AG10803 (cell line): ENCODE measurements at regions not wholly inside any gene's neighbourhood (a gene's known extent, or its start where the extent isn't known, plus 50 kb on each side); places are given as distances from the start of the nearest gene placed in this dataset.
"Not testable (repeated sequence)": the region's sequence is repeated elsewhere in the genome, so short reads cannot be mapped to it uniquely, and the experiment has no call there.

Source experiments
- DNase-seq: peaks from one replicate; pipeline ENCODE4 v3.0.0; 2010; ENCODE audit warnings: low read depth
- H3K4me3 ChIP-seq: 2 replicates; pipeline ENCODE4 v1.5.1; 2011; ENCODE audit warnings: mild to moderate bottlenecking, low read length, control low read depth
- CTCF ChIP-seq: conservative IDR thresholded peaks from 2 replicates; pipeline ENCODE4 v1.5.1; 2011; ENCODE audit warnings: mild to moderate bottlenecking, low read length, control low read depth, inconsistent platforms

DNA sequence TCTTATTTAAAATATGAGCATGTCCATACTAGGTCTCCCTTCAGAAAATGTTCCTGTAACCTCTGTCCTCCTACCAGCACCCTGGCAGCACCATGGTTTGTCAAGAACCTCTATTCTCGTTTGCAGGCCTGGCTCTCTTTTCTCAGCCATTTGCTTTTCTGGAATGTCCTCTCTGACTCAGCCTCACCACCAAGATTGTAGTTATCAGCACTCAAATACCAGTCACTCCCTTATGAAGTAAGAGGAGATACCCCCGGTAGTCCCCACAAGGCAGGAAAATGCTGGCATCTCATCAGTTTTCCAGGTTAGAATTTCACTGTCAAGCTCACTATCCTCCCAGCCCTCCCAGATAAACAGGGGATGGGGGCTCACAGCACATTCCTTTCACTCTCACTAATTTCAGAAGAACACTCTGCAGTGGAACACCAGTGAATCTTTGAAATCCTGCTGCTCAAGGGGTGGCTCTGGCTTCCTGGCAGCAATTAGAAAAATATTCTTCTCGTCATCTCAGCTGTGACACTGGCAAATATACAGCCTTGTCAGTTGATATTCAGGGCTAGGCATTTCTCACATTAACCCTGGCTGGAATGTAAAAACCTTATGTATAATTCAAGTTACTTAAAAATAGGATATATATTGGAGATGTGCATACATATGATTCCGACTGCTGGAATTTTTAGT is 129.2 kb downstream of the TBX18 start:
- no peak for TF ChIP-seq CTCF
- no peak overlapping the region for H3K4me3 ChIP-seq
- peak; percentile 53 for DNase-seq

DNA sequence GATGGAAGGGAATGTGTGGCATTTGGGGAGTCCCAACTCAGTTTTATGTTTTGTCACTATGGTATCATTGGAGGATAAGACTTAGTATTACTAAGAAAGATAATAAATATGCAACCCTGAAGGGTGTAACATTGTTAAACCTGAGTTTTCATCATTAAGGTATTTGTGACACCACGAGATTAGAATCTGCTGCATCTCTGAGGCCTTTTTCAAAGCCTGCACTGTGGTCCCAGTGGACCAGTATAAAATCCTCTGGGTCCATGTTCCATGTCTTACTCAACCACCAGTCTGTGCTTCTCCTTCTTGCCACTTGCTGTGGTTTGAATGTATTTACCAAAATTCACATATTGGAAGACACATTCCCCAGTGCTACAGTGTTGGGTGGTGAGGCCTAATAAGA is 130.6 kb downstream of the TBX18 start:
- no peak for DNase-seq
- TF ChIP-seq CTCF = no peak

DNA sequence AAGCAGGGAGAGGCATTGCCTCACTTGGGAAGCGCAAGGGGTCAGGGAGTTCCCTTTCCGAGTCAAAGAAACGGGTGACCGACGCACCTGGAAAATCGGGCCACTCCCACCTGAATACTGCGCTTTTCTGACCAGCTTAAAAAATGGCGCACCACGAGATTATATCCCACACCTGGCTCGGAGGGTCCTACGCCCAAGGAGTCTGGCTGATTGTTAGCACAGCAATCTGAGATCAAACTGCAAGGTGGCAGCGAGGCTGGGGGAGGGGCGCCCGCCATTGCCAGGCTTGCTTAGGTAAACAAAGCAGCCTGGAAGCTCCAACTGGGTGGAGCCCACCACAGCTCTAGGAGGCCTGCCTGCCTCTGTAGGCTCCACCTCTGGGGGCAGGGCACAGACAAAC is 137.9 kb downstream of the TBX18 start:
- not testable (repeated sequence) for H3K4me3 ChIP-seq

More for the DNA sequence above, 130.6 kb downstream of the TBX18 start:
- H3K4me3 ChIP-seq = no peak overlapping the region

DNA sequence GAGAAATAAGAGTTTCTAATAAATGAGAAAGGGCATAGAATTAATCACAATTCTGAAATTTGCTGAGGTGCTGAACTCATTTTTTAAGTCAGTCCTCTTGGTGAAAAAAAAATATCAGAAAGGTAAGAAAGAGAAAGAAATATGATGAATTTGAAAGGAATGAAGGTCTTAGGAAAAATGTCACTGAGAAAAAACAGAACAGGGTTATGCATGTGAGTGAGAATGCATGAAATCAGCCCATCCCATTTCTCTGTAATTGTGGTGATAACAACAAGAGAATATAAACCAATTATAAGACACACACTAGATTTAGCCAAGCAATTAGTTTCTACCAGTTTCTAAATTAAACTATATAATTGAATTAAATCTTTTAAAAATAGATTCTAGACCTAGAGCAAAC is 138.9 kb downstream of the TBX18 start:
- no peak for TF ChIP-seq CTCF
- no peak overlapping the region for H3K4me3 ChIP-seq
- DNase-seq = no peak

More for the DNA sequence above, 137.9 kb downstream of the TBX18 start:
- DNase-seq = not testable (repeated sequence)

DNA sequence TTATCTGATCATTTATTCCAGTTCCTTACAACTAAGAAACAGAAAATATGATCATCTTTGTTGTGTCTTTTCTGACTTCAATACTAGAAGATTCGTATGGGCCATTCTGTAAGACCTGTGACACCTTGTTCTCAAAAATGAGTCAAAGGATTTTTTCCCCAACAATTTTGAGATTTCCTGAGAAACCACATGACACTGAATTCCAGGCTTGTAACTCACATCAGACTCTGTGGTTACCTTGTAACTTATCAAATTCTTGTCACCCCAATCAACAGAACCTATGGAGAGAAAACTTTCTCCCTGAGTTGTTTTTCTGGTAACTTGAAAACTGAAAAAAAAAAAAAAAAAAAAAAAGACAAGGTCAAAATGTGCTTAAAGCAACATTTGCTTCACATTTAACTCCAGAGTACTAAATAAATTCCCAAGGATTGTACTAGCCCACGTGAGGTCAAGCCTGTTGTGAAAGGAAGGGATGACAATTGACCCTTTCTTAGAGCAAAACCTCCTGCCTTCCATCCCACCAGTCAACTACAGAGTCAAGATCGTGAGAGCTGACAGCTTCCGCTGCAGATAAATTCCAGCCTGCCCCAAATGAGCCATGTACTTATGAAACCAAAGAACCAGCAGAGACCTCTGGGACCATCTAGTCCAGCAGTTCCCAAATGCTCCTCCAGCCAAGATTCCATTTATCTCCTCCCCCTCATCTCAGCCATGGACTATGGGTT is 140.3 kb downstream of the TBX18 start:
- TF ChIP-seq CTCF = no peak
- DNase-seq = peak; percentile 80
- H3K4me3 ChIP-seq = no peak overlapping the region

GRCh38 chr6:84618836-84619235 is 145.6 kb downstream of the TBX18 start:
- TF ChIP-seq CTCF = no peak
- no peak overlapping the region for H3K4me3 ChIP-seq
- peak; percentile 35 for DNase-seq

- TF ChIP-seq CTCF = no peak
- peak; percentile 87 for DNase-seq
- no peak overlapping the region; the same call in 1 of the 2 replicates for H3K4me3 ChIP-seq
Measured at GRCh38 chr6:84618046-84618752, 146.2 kb downstream of the TBX18 start.
